Kidney (tissue), 13 donors: ENCODE measurements at regions not wholly inside any gene's neighbourhood (a gene's known extent, or its start where the extent isn't known, plus 50 kb on each side); places are given as distances from the start of the nearest gene placed in this dataset.

Experiments used
- DNase-seq, 5 donors: peaks; one replicate each; pipeline ENCODE4 v3.0.0-alpha.2; 2013 to 2020
- FAIRE-seq: peaks from 2 replicates; lab custom pipeline; 2012; peaks lifted over from hg19 to GRCh38; lab: Jason Lieb, UNC
- H3K27ac ChIP-seq, 2 donors: one replicate each; pipeline ENCODE4 v1.7.0; 2013; ENCODE audit warnings: low read depth in 2 of 2, low read length in 2 of 2, inconsistent platforms in 1 of 2
- H3K27me3 ChIP-seq: one replicate; pipeline ENCODE4 v1.7.1; 2013; ENCODE audit warnings: low read length, inconsistent platforms; ENCODE audit not compliant: control insufficient read depth, insufficient read depth
- H3K36me3 ChIP-seq, 3 donors: one replicate each; pipeline versions ENCODE4 v1.7.0 to v1.7.1; 2013; ENCODE audit warnings: low read length in 3 of 3, control low read depth in 1 of 3, inconsistent platforms in 1 of 3; ENCODE audit not compliant: insufficient read depth in 3 of 3, control insufficient read depth in 2 of 3
- H3K4me1 ChIP-seq, 3 donors: one replicate each; pipeline versions ENCODE4 v1.7.0 to v1.7.1; 2013; ENCODE audit warnings: low read length in 3 of 3, inconsistent platforms in 1 of 3, low read depth in 1 of 3; ENCODE audit not compliant: control insufficient read depth in 2 of 3, insufficient read depth in 2 of 3
- H3K4me3 ChIP-seq, 3 donors: one replicate each; pipeline versions ENCODE4 v1.7.0 to v1.8.1; 2013; ENCODE audit warnings: low read length in 3 of 3, control low read depth in 1 of 3, inconsistent platforms in 1 of 3
- H3K9ac ChIP-seq, 3 donors: one replicate each; pipeline versions ENCODE4 v1.7.0 to v1.7.1; 2013; ENCODE audit warnings: low read length in 3 of 3, control low read depth in 1 of 3, inconsistent platforms in 1 of 3
- H3K9me3 ChIP-seq, 3 donors: one replicate each; pipeline versions ENCODE4 v1.7.0 to v1.7.1; 2013; ENCODE audit warnings: low read length in 3 of 3, control low read depth in 1 of 3, inconsistent platforms in 1 of 3; ENCODE audit not compliant: control insufficient read depth in 2 of 3, insufficient read depth in 1 of 3
- intact Hi-C: fragments of 100-400 bp; cut with DNase I; formaldehyde crosslinking; loops from one replicate; pipeline ENCODE4 v1.11.1; 2022
- TF ChIP-seq, protein P1 (sequence below): IDR thresholded peaks from 3 replicates; pipeline ENCODE4 v1.5.1; 2012; ENCODE audit warnings: mild to moderate bottlenecking, moderate library complexity, borderline replicate concordance; ENCODE audit not compliant: insufficient read depth; ENCODE audit errors: extremely low read depth
- donor health status: control.
- donor health status: control.
- donor health status: control.
- donor health status: control.
- donor health status: control.
- donor health status: DM: yes; HTN: yes; CAD: no.
- donor health status: Normal renal cell carcinoma (clear cell type).

GRCh38 chr12:23423796-23424195, 525.7 kb downstream of the SOX5 start:
- no peak for FAIRE-seq
- no peaks in the 10 kb centered on the region for H3K9me3 ChIP-seq
- intact Hi-C loops: no loop called here

GRCh38 chr12:23424685-23425084, 524.8 kb downstream of the SOX5 start:
- Histone ChIP-seq H3K9me3 (no peaks in the 10 kb centered on the region), H3K9ac (no peak overlapping the region), H3K36me3 (no peaks in the 10 kb centered on the region), H3K27ac (no peak overlapping the region), H3K4me3 (no peak overlapping the region), H3K27me3 (no peaks in the 10 kb centered on the region), H3K4me1 (no peaks in the 10 kb centered on the region)
- intact Hi-C loops: no loop called here
- TF ChIP-seq, protein P1, sequence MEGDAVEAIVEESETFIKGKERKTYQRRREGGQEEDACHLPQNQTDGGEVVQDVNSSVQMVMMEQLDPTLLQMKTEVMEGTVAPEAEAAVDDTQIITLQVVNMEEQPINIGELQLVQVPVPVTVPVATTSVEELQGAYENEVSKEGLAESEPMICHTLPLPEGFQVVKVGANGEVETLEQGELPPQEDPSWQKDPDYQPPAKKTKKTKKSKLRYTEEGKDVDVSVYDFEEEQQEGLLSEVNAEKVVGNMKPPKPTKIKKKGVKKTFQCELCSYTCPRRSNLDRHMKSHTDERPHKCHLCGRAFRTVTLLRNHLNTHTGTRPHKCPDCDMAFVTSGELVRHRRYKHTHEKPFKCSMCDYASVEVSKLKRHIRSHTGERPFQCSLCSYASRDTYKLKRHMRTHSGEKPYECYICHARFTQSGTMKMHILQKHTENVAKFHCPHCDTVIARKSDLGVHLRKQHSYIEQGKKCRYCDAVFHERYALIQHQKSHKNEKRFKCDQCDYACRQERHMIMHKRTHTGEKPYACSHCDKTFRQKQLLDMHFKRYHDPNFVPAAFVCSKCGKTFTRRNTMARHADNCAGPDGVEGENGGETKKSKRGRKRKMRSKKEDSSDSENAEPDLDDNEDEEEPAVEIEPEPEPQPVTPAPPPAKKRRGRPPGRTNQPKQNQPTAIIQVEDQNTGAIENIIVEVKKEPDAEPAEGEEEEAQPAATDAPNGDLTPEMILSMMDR: no peak
- no peak for FAIRE-seq
- DNase-seq: no peak

More at GRCh38 chr12:23423796-23424195, 525.7 kb downstream of the SOX5 start:
- Histone ChIP-seq H3K4me3 (no peak overlapping the region), H3K9ac (no peak overlapping the region), H3K27me3 (no peaks in the 10 kb centered on the region), H3K4me1 (no peaks in the 10 kb centered on the region), H3K27ac (no peak overlapping the region), H3K36me3 (no peaks in the 10 kb centered on the region)
- no peak for DNase-seq
- TF ChIP-seq, protein P1: no peak

GRCh38 chr12:23426328-23426727, 523.1 kb downstream of the SOX5 start:
- TF ChIP-seq, protein P1: no peak
- H3K27ac ChIP-seq: no peak overlapping the region
- no peak overlapping the region for H3K9ac ChIP-seq
- no peaks in the 10 kb centered on the region for H3K9me3 ChIP-seq
- no peaks in the 10 kb centered on the region for H3K27me3 ChIP-seq
- no peaks in the 10 kb centered on the region for H3K36me3 ChIP-seq
- DNase-seq: no peak
- no peaks in the 10 kb centered on the region for H3K4me1 ChIP-seq
- H3K4me3 ChIP-seq: no peak overlapping the region
- intact Hi-C loops: no loop called here
- FAIRE-seq: no peak

DNA sequence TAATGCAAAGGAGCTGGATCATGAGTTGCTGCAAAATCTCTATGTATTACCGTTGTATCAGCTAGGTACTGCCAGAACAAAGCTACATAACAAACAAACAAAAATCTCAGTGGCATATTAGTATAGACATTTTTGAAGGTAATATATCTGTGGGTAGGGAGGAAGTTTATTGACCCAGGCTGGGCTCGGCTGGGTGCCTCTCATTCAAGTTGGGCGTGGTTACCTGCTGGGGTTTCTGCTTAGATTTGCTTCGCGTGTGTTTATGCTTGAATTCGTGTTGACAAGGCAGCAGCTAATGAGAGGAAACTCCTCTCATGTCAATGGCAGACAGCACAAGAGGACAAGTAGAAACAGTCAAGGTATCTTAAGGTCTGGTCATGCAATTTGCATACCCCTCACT, 520.7 kb downstream of the SOX5 start:
- DNase-seq: no peak
- FAIRE-seq: no peak
- H3K9me3 ChIP-seq: no peaks in the 10 kb centered on the region

More for the DNA sequence above, 520.7 kb downstream of the SOX5 start:
- H3K27me3 ChIP-seq: no peaks in the 10 kb centered on the region
- no peaks in the 10 kb centered on the region for H3K36me3 ChIP-seq
- H3K9ac ChIP-seq: no peak overlapping the region
- TF ChIP-seq, protein P1: no peak
- no peak overlapping the region for H3K4me3 ChIP-seq
- intact Hi-C loops: no loop called here
- no peaks in the 10 kb centered on the region for H3K4me1 ChIP-seq
- no peak overlapping the region for H3K27ac ChIP-seq
